ENCODE measurements at regions not wholly inside any gene's neighbourhood (a gene's known extent, or its start where the extent isn't known, plus 50 kb on each side); places are given as distances from the start of the nearest gene placed in this dataset.

DNA sequence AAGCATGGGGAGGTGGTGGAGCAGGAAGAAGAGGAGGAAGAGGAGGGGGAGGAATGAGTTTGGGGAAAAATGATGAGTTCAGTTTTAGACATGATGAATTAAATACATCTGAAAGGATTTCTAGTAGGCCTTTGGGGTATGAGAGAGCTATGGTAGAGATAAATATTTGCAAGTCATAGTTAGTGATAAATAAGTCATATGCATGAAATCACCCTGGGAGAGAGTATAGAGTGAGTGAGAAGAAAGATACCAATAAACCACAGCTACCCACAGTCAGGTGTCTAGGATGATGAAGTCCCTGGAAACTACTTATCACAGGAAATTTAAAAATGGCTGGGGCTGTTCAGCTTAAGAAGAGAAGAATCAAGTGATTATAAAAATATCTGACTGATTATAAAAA, 240.5 kb downstream of the RDH14 start:
- TF ChIP-seq, protein P1, sequence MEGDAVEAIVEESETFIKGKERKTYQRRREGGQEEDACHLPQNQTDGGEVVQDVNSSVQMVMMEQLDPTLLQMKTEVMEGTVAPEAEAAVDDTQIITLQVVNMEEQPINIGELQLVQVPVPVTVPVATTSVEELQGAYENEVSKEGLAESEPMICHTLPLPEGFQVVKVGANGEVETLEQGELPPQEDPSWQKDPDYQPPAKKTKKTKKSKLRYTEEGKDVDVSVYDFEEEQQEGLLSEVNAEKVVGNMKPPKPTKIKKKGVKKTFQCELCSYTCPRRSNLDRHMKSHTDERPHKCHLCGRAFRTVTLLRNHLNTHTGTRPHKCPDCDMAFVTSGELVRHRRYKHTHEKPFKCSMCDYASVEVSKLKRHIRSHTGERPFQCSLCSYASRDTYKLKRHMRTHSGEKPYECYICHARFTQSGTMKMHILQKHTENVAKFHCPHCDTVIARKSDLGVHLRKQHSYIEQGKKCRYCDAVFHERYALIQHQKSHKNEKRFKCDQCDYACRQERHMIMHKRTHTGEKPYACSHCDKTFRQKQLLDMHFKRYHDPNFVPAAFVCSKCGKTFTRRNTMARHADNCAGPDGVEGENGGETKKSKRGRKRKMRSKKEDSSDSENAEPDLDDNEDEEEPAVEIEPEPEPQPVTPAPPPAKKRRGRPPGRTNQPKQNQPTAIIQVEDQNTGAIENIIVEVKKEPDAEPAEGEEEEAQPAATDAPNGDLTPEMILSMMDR (IDR thresholded peaks at IDR 0.05): no peak
- no peak for TF ChIP-seq EZH2 (IDR thresholded peaks at IDR 0.05; ENCODE audit: borderline replicate concordance, insufficient read depth, low read depth, low read length, poor library complexity, severe bottlenecking)

Data from B cell (primary cell).